HepG2 (cell line): ENCODE measurements at regions not wholly inside any gene's neighbourhood (a gene's known extent, or its start where the extent isn't known, plus 50 kb on each side); places are given as distances from the start of the nearest gene placed in this dataset.

Source experiments
- ATAC-seq: fragments of 200-7000 bp; cut with Tn5 transposase; 3 replicates; pipeline ENCODE4 v1.9.1; 2020; ENCODE audit warnings: mild to moderate bottlenecking, moderate library complexity
- BruUV-seq: library from RNA; stranded (reverse); fragments of 400-500 nt; replicated peaks from 2 replicates; lab custom pipeline; 2021; lab: Mats Ljungman, UMichigan
- CTCF ChIA-PET: fragments of 300-600 bp; formaldehyde crosslinking; extraction: SDS; loops from one replicate; lab custom pipeline; 2021; ENCODE audit warnings: low total read pairs, inconsistent platforms, low intra/inter-chr PET ratio; lab: Yijun Ruan, JAX
- POLR2A ChIA-PET: fragments of 350-600 bp; sonication (Branson Sonifier 250); formaldehyde crosslinking; loops from one replicate; lab custom pipeline; 2020; ENCODE audit warnings: antibody characterized with exemption, inconsistent platforms; lab: Yijun Ruan, JAX
- DNase-seq: peaks from one replicate; pipeline ENCODE4 v3.0.0-alpha.2; 2015; ENCODE audit warnings: low spot score
- FAIRE-seq: peaks from 3 replicates; lab custom pipeline; 2011; peaks lifted over from hg19 to GRCh38; lab: Jason Lieb, UNC
- H2AFZ ChIP-seq: one replicate; pipeline ENCODE4 v1.6.1; 2011; ENCODE audit warnings: low read length, inconsistent platforms
- H3K27ac ChIP-seq: fragments of 300-600 bp; 3 replicates; pipeline ENCODE4 v1.8.0; 2011; ENCODE audit warnings: mixed run types, mild to moderate bottlenecking, mixed read lengths, low read length, inconsistent platforms; ENCODE audit not compliant: insufficient read depth; ENCODE audit errors: extremely low read length
- H3K27me3 ChIP-seq, 2 experiments: fragments of 200-600 bp in 1 of 2; 2 replicates in 1 of 2; 3 replicates in 1 of 2; pipeline versions ENCODE4 v1.6.0 to v1.8.0; 2011; ENCODE audit warnings: low read length in 2 of 2, mild to moderate bottlenecking in 2 of 2, moderate library complexity in 2 of 2, inconsistent platforms in 1 of 2; ENCODE audit not compliant: insufficient read depth in 2 of 2, control insufficient read depth in 1 of 2
- H3K36me3 ChIP-seq, 2 experiments: fragments of 200-600 bp in 1 of 2; replicated peaks in 1 of 2; 2 replicates in 1 of 2; 3 replicates in 1 of 2; pipeline versions ENCODE4 v1.5.1 to v1.8.0; 2011; ENCODE audit warnings: low read length in 2 of 2, inconsistent platforms in 1 of 2; ENCODE audit not compliant: insufficient read depth in 2 of 2, control insufficient read depth in 1 of 2
- H3K4me1 ChIP-seq: 2 replicates; pipeline ENCODE4 v1.5.1; 2012; ENCODE audit warnings: low read length, inconsistent platforms; ENCODE audit not compliant: insufficient read depth
- H3K4me2 ChIP-seq: 2 replicates; pipeline ENCODE4 v1.6.0; 2011; ENCODE audit warnings: low read depth, low read length, inconsistent platforms
- H3K4me3 ChIP-seq, 3 experiments: fragments of 200-600 bp in 1 of 3; sonication (generic), shearing (Covaris generic) in 1 of 3; replicated peaks in 1 of 3; 2 replicates each; pipeline ENCODE4 v1.5.1; 2011 to 2016; ENCODE audit warnings: low read length in 3 of 3, inconsistent platforms in 2 of 3, low read depth in 2 of 3, mild to moderate bottlenecking in 2 of 3, control low read depth in 1 of 3, mixed read lengths in 1 of 3; ENCODE audit not compliant: insufficient read depth in 1 of 3
- H3K79me2 ChIP-seq: one replicate; pipeline ENCODE4 v1.6.1; 2011; ENCODE audit warnings: low read length, inconsistent platforms; ENCODE audit not compliant: insufficient read depth
- H3K9ac ChIP-seq: 2 replicates; pipeline ENCODE4 v1.6.0; 2011; ENCODE audit warnings: mild to moderate bottlenecking, low read depth, low read length, inconsistent platforms; ENCODE audit not compliant: insufficient read depth
- H3K9me3 ChIP-seq: 2 replicates; pipeline ENCODE4 v1.5.1; 2012; ENCODE audit warnings: mild to moderate bottlenecking, low read length
- H4K20me1 ChIP-seq: 2 replicates; pipeline ENCODE4 v1.6.0; 2011; ENCODE audit warnings: inconsistent platforms, mild to moderate bottlenecking, low read length, moderate library complexity; ENCODE audit not compliant: insufficient read depth
- CAMTA2 ChIP-seq: sonication (generic); formaldehyde crosslinking; IDR thresholded peaks from 2 replicates; pipeline ENCODE4 v1.4.0; 2020; ENCODE audit warnings: mild to moderate bottlenecking, missing genetic modification reagents, borderline replicate concordance
- HBP1 ChIP-seq: IDR thresholded peaks from 2 replicates; pipeline ENCODE4 v1.6.1; 2016; ENCODE audit warnings: low read depth, control low read depth
- NFE2L1 ChIP-seq: sonication (generic); formaldehyde crosslinking; IDR thresholded peaks from 2 replicates; pipeline ENCODE4 v1.4.0; 2020; ENCODE audit warnings: missing genetic modification reagents, mild to moderate bottlenecking, borderline replicate concordance
- TAF1 ChIP-seq: sonication (generic); formaldehyde crosslinking; IDR thresholded peaks from 2 replicates; pipeline ENCODE4 v1.4.0; 2020; ENCODE audit warnings: missing genetic modification reagents
- TRAFD1 ChIP-seq: sonication (generic); formaldehyde crosslinking; IDR thresholded peaks from 2 replicates; pipeline ENCODE4 v1.5.1; 2020; ENCODE audit warnings: missing genetic modification reagents, mild to moderate bottlenecking, borderline replicate concordance
- ZNF124 ChIP-seq: sonication (generic); formaldehyde crosslinking; IDR thresholded peaks from 2 replicates; pipeline ENCODE4 v1.4.0; 2020; ENCODE audit warnings: missing genetic modification reagents
- ZNF235 ChIP-seq: sonication (generic); formaldehyde crosslinking; IDR thresholded peaks from 2 replicates; pipeline ENCODE4 v1.8.1; 2023; ENCODE audit warnings: mild to moderate bottlenecking, missing genetic modification reagents, borderline replicate concordance
- ZNF75D ChIP-seq: sonication (generic); formaldehyde crosslinking; IDR thresholded peaks from 2 replicates; pipeline ENCODE4 v1.8.1; 2023; ENCODE audit warnings: missing genetic modification reagents, mild to moderate bottlenecking, borderline replicate concordance
- ZNF800 ChIP-seq: sonication (generic); formaldehyde crosslinking; IDR thresholded peaks from 2 replicates; pipeline ENCODE4 v1.4.0; 2020; ENCODE audit warnings: missing genetic modification reagents
- in situ Hi-C: cut with HindIII; loops from 2 replicates; pipeline ENCODE4 v1.10.0; 2017; ENCODE audit warnings: low pct_unique_long_range_greater_than_20kb; ENCODE audit not compliant: extremely low pct_ligation_motif_present
- intact Hi-C: fragments of 100-400 bp; cut with micrococcal nuclease; formaldehyde crosslinking; loops from one replicate; pipeline ENCODE4 v1.10.0; 2022; ENCODE audit not compliant: unreplicated experiment

- no peak for TF ChIP-seq TAF1 (CRISPR knock-in tag)
- no peak for TF ChIP-seq NFE2L1
These were observed 94.1 kb upstream of the HIVEP3 start (continued) for GRCh38 chr1:42012852-42013251.

GRCh38 chr1:42010381-42010780 lies 91.7 kb upstream of the HIVEP3 start:
- Histone ChIP-seq H3K27me3 (0 out of 5 replicates have a peak, but pooled peaks cover 0 to 3% of the 10 kb centered on the region in 2 experiments), H2AFZ (no peak overlapping the region)
- no peak for DNase-seq
- CTCF ChIA-PET = no interaction called here
- no peak for TF ChIP-seq ZNF800
- no peak for TF ChIP-seq ZNF235 (CRISPR knock-in tag)
- no peak for TF ChIP-seq TRAFD1 (CRISPR knock-in tag)
- TF ChIP-seq CAMTA2 = no peak
- TF ChIP-seq HBP1 (CRISPR knock-in tag) = no peak
- no peak for TF ChIP-seq ZNF124 (CRISPR knock-in tag)
- no peak for TF ChIP-seq ZNF75D (CRISPR knock-in tag)
- TF ChIP-seq, all 625 proteins: peak for 0
- intact Hi-C loops = no loop called here
- Histone ChIP-seq H4K20me1 (no peaks in the 10 kb centered on the region), H3K9me3 (no peaks in the 10 kb centered on the region), H3K36me3 (no peaks in the 10 kb centered on the region), H3K4me3 (no peak overlapping the region), H3K4me2 (no peak overlapping the region), H3K27ac (no peak overlapping the region), H3K79me2 (no peaks in the 10 kb centered on the region), H3K9ac (no peak overlapping the region), H3K4me1 (no peaks in the 10 kb centered on the region)
- in situ Hi-C loops = no loop called here
- ATAC-seq = no peak
- POLR2A ChIA-PET = no interaction called here
- no peak for FAIRE-seq
- no TSS peak for BruUV-seq
